Mucosa of gallbladder (tissue), 1 donor: ENCODE measurements at regions not wholly inside any gene's neighbourhood (a gene's known extent, or its start where the extent isn't known, plus 50 kb on each side); places are given as distances from the start of the nearest gene placed in this dataset.
"Not testable (repeated sequence)": the region's sequence is repeated elsewhere in the genome, so short reads cannot be mapped to it uniquely, and the experiment has no call there.

Experiments
- DNase-seq: peaks from one replicate; pipeline ENCODE4 v3.0.0-alpha.2; 2020; ENCODE audit warnings: low spot score
- donor health status: DM: no; HTN: no; CAD: no.

- DNase-seq, result no peak
Observed at GRCh38 chr16:52729731-52730130, 182.8 kb upstream of the TOX3 start.

- DNase-seq, result no peak
Observed at GRCh38 chr16:52727849-52728248, 180.9 kb upstream of the TOX3 start.

- DNase-seq, result no peak
Observed at GRCh38 chr16:52727441-52727840, 180.5 kb upstream of the TOX3 start.

GRCh38 chr16:52725461-52725860 lies 178.5 kb upstream of the TOX3 start:
- no peak for DNase-seq

GRCh38 chr16:52725043-52725442 lies 178.1 kb upstream of the TOX3 start:
- no peak for DNase-seq

- DNase-seq, result no peak
Observed at GRCh38 chr16:52721331-52721730, 174.4 kb upstream of the TOX3 start.

GRCh38 chr16:52718046-52718445 lies 171.1 kb upstream of the TOX3 start:
- DNase-seq, result no peak

- DNase-seq, result no peak
Observed at GRCh38 chr16:52713740-52714139, 166.8 kb upstream of the TOX3 start.

- DNase-seq, result no peak
Observed at GRCh38 chr16:52709306-52709705, 162.4 kb upstream of the TOX3 start.

GRCh38 chr16:52708476-52708875 lies 161.5 kb upstream of the TOX3 start:
- DNase-seq, result no peak

GRCh38 chr16:52707676-52708337 lies 160.9 kb upstream of the TOX3 start:
- DNase-seq, result no peak

- no peak for DNase-seq
Observed at GRCh38 chr16:52705122-52705521, 158.2 kb upstream of the TOX3 start.

- no peak for DNase-seq
Observed at GRCh38 chr16:52697971-52698370, 151.0 kb upstream of the TOX3 start.

- no peak for DNase-seq
Observed at GRCh38 chr16:52696126-52696525, 149.2 kb upstream of the TOX3 start.

GRCh38 chr16:52690468-52690867 lies 143.5 kb upstream of the TOX3 start:
- DNase-seq, result no peak

GRCh38 chr16:52680993-52681392 lies 134.1 kb upstream of the TOX3 start:
- no peak for DNase-seq

GRCh38 chr16:52677501-52677900 lies 130.6 kb upstream of the TOX3 start:
- no peak for DNase-seq

GRCh38 chr16:52676959-52677358 lies 130.0 kb upstream of the TOX3 start:
- no peak for DNase-seq

GRCh38 chr16:52671590-52671989 lies 124.6 kb upstream of the TOX3 start:
- no peak for DNase-seq

GRCh38 chr16:52657924-52658323 lies 111.0 kb upstream of the TOX3 start:
- DNase-seq, result no peak

- DNase-seq, result not testable (repeated sequence)
Observed at GRCh38 chr16:52655916-52656315, 109.0 kb upstream of the TOX3 start.

- not testable (repeated sequence) for DNase-seq
Observed at GRCh38 chr16:52655156-52655555, 108.2 kb upstream of the TOX3 start.

- no peak for DNase-seq
Observed at GRCh38 chr16:52652033-52652432, 105.1 kb upstream of the TOX3 start.

GRCh38 chr16:52650789-52651188 lies 103.8 kb upstream of the TOX3 start:
- DNase-seq, result no peak
